ENCODE measurements at regions not wholly inside any gene's neighbourhood (a gene's known extent, or its start where the extent isn't known, plus 50 kb on each side); places are given as distances from the start of the nearest gene placed in this dataset.

GRCh38 chr6:131451321-131452144 lies 121.5 kb upstream of the ARG1 start:
- TF ChIP-seq CTCF (IDR thresholded peaks at IDR 0.05) (no peak), POLR2A (IDR thresholded peaks at IDR 0.05) (no peak)
